ENCODE measurements at regions not wholly inside any gene's neighbourhood (a gene's known extent, or its start where the extent isn't known, plus 50 kb on each side); places are given as distances from the start of the nearest gene placed in this dataset.

DNA sequence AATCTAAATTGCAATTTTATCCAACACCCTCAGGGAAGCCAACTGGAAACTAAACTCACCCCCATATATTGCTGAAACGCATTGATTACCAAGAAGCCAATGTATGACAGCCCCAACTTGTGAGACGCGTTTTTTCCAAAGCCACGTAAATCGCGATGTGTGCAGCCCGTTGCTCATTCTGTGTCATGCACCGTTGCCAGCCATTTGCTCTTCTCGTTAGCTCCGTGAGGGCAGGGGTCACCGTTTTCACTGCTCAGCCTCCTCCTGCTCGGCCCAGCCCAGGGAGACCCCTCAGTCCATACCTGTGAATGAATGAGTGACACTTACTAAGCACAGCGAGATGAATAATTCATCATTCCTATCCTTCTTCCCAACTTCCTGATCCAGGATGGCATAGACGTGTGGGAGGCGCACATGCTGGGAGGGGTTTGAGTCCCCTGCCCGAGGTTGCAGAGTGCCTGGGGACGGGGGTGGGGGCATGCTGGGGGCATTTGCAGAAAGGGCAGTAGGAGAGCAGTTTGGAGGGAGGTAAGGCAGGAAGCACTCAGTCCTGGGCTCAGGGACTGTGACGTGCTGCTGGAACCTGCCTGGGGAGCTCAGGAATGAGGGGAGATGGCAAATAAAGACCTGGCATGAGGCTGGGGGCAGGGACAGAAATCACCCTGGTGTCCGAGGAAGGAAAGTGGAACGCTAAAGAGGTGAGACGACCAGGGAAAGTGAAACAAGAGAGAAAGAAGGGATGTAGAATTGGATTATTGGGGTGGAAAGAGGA is 104.2 kb upstream of the SDK1 start:
- TF ChIP-seq, protein P1, sequence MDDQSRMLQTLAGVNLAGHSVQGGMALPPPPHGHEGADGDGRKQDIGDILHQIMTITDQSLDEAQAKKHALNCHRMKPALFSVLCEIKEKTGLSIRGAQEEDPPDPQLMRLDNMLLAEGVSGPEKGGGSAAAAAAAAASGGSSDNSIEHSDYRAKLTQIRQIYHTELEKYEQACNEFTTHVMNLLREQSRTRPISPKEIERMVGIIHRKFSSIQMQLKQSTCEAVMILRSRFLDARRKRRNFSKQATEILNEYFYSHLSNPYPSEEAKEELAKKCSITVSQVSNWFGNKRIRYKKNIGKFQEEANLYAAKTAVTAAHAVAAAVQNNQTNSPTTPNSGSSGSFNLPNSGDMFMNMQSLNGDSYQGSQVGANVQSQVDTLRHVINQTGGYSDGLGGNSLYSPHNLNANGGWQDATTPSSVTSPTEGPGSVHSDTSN (IDR thresholded peaks at IDR 0.05) = no peak
- no peak for TF ChIP-seq RCOR1 (IDR thresholded peaks at IDR 0.05; ENCODE audit: low read depth, low read length)
- no peak for TF ChIP-seq TFCP2L1 (CRISPR knock-in tag; IDR thresholded peaks at IDR 0.05)
- TF ChIP-seq NFE2L2 (conservative IDR thresholded peaks at IDR 0.05; ENCODE audit: low read length) = no peak
- no peak for TF ChIP-seq ZC3H11A (IDR thresholded peaks at IDR 0.05)
- no peak for TF ChIP-seq CHD4 (IDR thresholded peaks at IDR 0.05; ENCODE audit: borderline replicate concordance)
- no peak for TF ChIP-seq RNF2 (IDR thresholded peaks at IDR 0.05; ENCODE audit: borderline replicate concordance, low read depth)
- TF ChIP-seq EHMT2 (IDR thresholded peaks at IDR 0.05; ENCODE audit: low read depth) = no peak
- TF ChIP-seq POLR2A (IDR thresholded peaks at IDR 0.05; ENCODE audit: low read length) = no peak
- TF ChIP-seq BCL3 (IDR thresholded peaks at IDR 0.05) = no peak
- no peak for TF ChIP-seq ESRRA (IDR thresholded peaks at IDR 0.05; ENCODE audit: borderline replicate concordance, low read length)
- TF ChIP-seq JUN (IDR thresholded peaks at IDR 0.05) = no peak
- no peak for TF ChIP-seq MAX (IDR thresholded peaks at IDR 0.05)
- H3K9me3 ChIP-seq = no peaks in the 10 kb centered on the region
- DNase-seq (ENCODE audit: low read depth in 1 of 2, low spot score in 1 of 2) (no peak), FAIRE-seq (no peak), ATAC-seq (no peak)
- ChIA-PET CTCF (interaction anchor here (0.8 kb wide), 1 partner anchor 41 kb away, joined by 3 read pairs; no protein-coding TSS in a partner anchor), POLR2A (no interaction called here)
- H3K4me2 ChIP-seq = no peak overlapping the region
- H3K4me1 ChIP-seq = peaks cover 13% of the 10 kb centered on the region; the same call in 2 of the 3 replicates
- peak overlapping the region in 1 of 2 experiments; percentile 21; a peak in 3 of 6 replicates for H3K27ac ChIP-seq
- 75% methylated on average over 18 of the region's 21 CpGs for WGBS (ENCODE audit: missing lambda C conversion rate)
- H3K4me3 ChIP-seq = no peak overlapping the region

GRCh38 chr7:3197567-3198213 is 103.4 kb upstream of the SDK1 start:
- Histone ChIP-seq H3K27ac (peak overlapping the region in 1 of 2 experiments; percentile 21; a peak in 4 of 6 replicates), H3K4me3 (no peak overlapping the region), H3K9me3 (no peaks in the 10 kb centered on the region), H3K4me1 (peaks cover 13% of the 10 kb centered on the region; the same call in 2 of the 3 replicates), H3K4me2 (no peak overlapping the region)
- ChIA-PET POLR2A (no interaction called here), CTCF (interaction anchor here (1.0 to 1.4 kb wide), 2 partner anchors 311 to 333 kb away, joined by 3 to 6 read pairs; no protein-coding TSS in a partner anchor)
- no peak for FAIRE-seq
- 61% methylated on average over 9 of the region's 11 CpGs for WGBS (ENCODE audit: missing lambda C conversion rate)
- DNase-seq (ENCODE audit: low read depth in 1 of 2, low spot score in 1 of 2) = no peak
- TF ChIP-seq EP300 (IDR thresholded peaks at IDR 0.05) (no peak), KDM5A (IDR thresholded peaks at IDR 0.05) (no peak), HOXA7 (CRISPR knock-in tag; IDR thresholded peaks at IDR 0.05) (no peak), HEYL (CRISPR knock-in tag; IDR thresholded peaks at IDR 0.05) (no peak), ATOH8 (CRISPR knock-in tag; IDR thresholded peaks at IDR 0.05; ENCODE audit: low read depth) (no peak), MAFK (IDR thresholded peaks at IDR 0.05; ENCODE audit: partially characterized antibody) (no peak), ZC3H11A (IDR thresholded peaks at IDR 0.05) (no peak)
- TF ChIP-seq, protein P1 (IDR thresholded peaks at IDR 0.05) = no peak
- TF ChIP-seq, protein P2, sequence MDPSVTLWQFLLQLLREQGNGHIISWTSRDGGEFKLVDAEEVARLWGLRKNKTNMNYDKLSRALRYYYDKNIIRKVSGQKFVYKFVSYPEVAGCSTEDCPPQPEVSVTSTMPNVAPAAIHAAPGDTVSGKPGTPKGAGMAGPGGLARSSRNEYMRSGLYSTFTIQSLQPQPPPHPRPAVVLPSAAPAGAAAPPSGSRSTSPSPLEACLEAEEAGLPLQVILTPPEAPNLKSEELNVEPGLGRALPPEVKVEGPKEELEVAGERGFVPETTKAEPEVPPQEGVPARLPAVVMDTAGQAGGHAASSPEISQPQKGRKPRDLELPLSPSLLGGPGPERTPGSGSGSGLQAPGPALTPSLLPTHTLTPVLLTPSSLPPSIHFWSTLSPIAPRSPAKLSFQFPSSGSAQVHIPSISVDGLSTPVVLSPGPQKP (IDR thresholded peaks at IDR 0.05; ENCODE audit: low read depth, low read length) = no peak
- ATAC-seq = no peak

Measured in A549 (cell line).